Right renal pelvis (tissue), 4 donors: ENCODE measurements at regions not wholly inside any gene's neighbourhood (a gene's known extent, or its start where the extent isn't known, plus 50 kb on each side); places are given as distances from the start of the nearest gene placed in this dataset.
"Not testable (repeated sequence)": the region's sequence is repeated elsewhere in the genome, so short reads cannot be mapped to it uniquely, and the experiment has no call there.

Experiments used
- DNase-seq, 4 donors: peaks; one replicate each; pipeline ENCODE4 v3.0.0-alpha.2; 2013; ENCODE audit warnings: low read depth in 4 of 4, low spot score in 3 of 4, missing footprints in 1 of 4

DNA sequence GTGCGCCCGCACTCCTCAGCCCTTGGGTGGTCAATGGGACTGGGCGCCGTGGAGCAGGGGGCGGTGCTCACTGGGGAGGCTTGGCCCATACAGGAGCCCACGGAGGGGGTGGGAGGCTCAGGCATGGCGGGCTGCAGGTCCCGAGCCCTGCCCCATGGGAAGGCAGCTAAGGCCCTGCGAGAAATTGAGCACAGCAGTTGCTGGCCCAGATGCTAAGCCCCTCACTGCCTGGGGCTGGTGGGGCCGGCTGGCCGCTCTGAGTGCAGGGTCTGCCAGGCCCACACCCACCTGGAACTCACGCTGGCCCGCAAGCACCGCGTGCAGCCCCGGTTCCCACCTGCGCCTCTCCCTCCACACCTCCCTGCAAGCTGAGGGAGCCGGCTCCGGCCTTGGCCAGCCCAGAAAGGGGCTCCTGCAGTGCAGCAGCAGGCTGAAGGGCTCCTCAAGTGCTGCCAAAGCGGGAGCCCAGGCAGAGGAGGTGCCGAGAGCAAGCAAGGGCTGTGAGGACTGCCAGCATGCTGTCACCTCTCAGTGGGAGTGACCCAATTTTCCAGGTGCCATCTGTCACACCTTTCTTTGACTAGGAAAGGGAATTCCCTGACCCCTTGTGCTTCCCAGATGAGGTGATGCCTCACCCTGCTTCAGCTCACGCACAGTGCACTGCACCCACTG is 642.3 kb upstream of the SYNCRIP start:
- not testable (repeated sequence) for DNase-seq

DNA sequence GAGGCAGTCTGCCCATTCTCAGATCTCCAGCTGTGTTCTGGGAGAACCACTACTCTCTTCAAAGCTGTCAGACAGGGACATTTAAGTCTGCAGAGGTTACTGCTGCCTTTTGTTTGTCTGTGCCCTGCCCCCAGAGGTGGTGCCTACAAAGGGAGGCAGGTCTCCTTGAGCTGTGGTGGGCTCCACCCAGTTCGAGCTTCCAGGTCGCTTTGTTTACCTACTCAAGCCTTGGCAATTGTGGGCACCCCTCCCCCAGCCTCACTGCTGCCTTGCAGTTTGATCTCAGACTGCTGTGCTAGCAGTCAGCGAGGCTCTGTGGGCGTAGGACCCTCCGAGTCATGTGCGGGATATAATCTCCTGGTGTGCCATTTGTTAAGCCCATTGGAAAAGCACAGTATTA is 640.9 kb upstream of the SYNCRIP start:
- DNase-seq = not testable (repeated sequence)

DNA sequence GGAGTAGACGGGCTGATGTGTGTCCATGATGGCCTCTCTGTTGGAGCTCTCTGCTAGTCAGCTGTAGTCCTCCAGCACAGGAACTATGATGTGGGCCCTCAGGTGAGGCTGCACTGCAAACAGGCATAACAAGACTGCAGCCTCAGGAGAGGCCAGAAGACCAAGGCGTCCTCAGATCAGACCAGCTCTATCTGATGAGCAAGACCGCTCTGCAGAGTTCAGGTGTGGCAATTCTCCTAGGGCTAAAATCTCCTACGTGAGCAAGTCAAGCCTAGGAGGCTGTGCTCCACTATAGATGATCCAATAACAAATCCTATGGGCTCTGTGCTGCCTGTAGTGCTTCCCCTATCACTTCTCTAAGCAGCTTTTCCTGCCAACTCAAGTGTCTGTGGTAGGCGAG is 633.4 kb upstream of the SYNCRIP start:
- no peak for DNase-seq

DNA sequence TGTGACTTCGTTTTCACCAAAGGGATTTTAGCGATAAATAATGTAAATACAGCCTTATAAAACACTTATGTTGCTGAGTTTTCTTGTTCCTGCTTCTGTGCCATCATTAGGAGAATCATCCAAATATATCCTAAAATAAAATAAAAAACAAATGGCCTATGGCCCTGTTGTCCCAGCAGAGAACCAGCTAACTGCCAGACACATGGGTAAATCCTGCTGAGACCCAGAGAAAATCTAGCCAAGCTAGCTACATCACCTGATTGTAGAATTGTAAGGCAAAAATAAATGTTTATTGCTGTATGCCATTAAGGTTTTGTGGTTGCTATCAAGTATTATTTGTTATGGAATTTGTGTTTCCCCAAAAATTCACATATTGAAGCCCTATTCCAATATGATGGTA is 631.2 kb upstream of the SYNCRIP start:
- DNase-seq = no peak

DNA sequence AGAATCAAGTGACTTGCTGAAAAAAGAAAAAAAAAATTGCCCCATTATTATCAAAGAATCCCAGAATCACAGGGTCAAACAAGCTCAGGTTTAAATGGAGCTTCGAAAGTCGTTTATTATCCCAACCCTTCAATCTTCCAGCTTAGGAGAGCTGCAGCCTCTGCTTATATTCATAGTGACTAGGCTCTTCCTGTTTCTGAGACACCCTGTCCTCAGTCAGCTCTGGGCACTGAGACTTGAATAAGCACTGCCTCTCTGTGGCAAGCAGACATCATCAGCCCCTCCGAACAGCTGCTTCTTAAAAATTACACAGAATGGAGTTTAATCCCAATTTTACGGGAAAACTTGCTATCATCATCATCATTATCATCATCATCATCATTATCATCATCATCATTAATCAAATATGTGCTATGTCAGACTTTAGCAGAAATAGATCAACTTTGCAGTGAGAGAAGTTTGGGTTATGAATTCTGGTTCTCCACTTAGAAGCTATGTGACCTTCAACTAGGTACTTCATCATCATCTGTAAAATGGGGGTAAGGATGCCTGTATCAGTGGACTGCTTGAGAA is 614.0 kb upstream of the SYNCRIP start:
- DNase-seq = no peak

DNA sequence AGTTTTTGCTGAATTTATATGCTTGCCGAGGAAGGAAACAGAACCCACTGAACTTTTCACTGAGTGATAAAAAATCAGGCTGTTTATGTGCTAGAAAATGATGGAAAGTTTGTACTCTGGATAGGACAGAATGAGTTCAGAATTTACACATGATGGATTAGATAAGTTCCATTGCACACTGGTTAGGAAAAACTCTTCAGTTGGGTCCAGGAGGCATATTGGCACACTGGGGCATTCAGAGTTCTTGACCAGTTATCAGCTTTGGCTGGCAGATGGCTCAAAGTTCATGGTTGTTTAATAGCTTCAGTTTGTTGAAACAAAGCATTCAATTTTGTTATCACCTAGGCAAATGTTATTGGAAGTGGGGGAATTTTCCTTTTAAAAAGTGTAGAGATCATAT is 613.3 kb upstream of the SYNCRIP start:
- DNase-seq = no peak

DNA sequence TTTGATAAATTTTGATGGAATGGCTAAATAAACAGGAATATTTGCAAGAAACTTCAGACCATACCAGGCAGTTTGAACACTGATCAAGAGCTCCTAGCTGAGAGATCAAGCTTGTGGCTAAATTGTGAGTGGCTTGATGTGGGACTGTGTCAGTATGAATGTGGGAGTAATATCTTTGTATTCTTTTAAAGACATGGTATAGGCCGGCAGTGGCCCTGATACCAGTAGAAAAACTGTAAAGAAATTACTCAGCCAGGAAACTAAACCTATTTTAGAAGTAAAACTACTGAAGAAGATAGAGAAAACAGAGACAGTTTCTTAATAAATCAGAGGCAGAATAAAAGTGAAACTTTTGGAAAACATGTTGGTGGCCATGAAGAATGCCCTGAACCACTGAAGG is 608.4 kb upstream of the SYNCRIP start:
- DNase-seq = no peak

DNA sequence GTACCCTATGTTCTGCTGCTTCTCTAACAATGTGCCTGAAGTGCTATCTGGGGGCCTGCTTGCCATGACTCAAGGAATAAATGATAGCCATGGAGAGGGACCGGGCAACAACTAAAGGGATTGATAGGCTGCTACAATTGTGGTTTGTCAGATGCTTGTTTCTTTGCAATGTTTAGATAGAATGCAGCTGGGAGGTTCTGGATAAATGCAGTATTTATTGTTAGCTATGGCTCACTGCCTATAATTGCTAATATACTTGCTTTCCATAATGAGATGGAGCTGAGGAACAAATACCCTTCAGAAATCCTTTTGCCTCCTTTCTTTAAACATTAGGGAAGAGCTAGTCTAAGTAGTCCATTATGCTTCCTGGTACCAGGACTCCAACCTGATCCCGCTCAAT is 575.2 kb upstream of the SYNCRIP start:
- DNase-seq = no peak

DNA sequence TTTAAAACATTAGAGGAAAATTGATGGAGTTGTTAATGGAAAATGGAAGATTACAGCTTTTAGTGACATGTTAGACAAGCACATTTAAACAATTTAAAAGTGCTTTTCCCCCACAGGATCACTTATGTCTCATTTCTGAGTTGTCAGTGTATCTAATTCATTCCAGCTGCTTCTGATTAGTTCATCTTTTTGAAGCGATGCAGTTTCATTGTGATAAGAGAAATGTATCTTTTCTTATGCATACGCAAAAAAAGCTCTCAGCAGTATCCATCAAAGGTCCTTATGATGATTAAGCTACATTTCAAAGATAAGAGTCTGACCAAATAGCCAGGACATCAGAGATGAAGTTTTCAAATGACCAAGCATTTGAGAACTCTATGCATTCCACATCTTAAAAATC is 572.6 kb upstream of the SYNCRIP start:
- DNase-seq = no peak

DNA sequence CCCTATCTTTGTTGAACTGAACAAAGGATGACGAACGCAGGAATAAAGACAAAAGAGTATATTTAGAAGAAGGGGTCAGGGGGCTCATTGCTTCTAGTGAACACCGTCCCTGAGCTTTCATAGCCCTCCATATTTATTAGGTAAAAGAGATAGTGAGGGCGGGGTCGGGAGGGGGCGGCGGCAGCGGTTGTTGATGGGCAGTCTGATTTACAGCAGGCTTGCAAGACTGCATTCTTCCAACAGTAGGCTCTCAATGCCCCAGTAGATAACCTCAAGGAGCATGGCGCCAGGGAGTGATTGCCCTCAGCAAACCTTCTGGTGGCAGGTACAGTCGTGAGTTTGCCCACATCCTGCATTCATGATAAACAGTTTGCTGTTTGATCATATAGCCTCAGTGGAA is 563.3 kb upstream of the SYNCRIP start:
- no peak for DNase-seq

DNA sequence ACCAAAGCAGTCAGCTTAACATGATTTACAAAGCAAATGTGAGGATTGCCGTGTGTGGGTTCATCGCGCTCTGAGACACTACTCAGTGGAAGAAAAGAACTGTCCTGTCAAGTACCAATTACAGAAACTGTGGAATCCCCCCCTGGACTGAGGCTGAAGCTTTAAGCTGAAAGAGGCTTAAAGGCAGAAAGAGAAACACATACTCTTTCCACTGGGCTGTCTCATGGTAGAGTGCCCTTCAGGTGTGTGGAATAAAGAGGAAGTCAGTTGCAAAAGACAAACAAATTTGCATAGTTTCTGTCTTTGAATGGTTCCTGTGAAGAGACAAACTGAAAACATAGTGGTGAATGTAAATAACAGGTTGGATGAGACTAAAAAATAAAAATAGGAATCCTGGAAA is 560.4 kb upstream of the SYNCRIP start:
- no peak for DNase-seq

DNA sequence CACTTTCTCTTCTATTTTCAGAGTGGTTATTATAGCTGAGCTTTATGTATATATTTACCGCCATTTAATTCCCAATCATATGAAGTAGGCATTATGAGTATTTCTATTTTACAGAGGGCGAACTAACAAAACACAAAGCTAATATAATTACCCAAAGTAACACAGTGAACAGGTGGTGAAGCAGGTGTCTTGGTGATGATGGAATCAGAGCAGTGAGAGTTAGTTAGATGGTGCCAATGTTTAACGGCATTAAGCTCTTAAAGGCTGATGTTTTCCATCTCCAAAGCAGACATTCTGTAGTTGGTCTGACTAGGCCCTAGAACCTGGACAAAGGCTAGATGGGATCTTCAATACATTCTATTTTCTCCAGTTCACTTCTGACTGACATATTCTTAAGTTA is 551.1 kb upstream of the SYNCRIP start:
- no peak for DNase-seq

DNA sequence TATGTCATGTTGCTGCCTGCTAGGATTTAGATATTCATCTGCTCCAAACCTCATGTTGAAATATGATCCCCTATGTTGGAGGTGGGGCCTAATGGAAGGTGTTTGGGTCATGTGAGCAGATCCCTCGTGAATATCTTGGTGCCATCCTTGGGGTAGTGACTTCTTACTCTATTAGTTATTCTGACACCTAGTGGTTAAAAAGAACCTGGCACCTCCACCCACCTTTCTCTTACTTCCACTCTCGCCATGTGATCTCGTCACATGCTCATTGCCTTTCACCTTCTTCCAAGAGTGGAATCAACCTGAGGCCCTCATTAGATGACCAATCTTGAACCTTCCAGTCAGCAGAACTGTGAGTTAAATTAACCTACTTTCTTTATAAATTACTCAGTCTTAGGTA is 549.4 kb upstream of the SYNCRIP start:
- DNase-seq = no peak

DNA sequence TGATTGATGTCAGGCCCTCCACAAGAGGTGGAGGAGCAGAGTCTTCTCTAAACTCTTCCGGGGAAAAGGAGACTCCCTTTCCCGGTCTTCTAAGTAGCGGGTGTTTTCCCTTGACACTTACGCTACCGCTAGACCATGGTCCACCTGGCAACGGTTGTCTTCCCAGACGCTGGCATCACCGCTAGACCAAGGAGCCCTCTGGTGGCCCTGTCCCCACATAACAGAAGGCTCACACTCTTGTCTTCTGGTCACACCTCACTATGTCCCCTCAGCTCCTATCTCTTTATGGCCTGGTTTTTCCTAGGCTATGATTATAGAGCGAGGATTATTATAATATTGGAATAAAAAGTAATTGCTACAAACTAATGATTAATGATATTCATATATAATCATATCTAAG is 532.5 kb upstream of the SYNCRIP start:
- DNase-seq = not testable (repeated sequence)

DNA sequence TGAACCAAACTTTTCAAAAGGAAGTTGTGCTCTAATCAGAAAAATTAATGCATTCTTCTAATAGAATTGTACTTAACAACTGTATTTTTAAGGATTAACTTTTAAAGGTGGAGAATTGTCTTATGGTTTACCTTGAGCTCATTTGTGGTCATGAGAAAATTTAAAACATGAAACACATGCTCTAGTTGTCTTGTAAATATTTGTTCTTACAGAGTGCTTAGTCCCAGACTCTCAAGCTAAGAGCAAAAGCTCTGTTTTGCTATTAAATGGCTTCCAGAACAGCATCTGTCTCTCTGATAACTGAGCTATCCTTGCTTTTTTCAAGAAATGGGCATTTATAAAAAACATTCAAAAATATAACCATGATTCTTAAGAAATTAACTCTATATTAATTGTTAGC is 512.2 kb upstream of the SYNCRIP start:
- DNase-seq = no peak

DNA sequence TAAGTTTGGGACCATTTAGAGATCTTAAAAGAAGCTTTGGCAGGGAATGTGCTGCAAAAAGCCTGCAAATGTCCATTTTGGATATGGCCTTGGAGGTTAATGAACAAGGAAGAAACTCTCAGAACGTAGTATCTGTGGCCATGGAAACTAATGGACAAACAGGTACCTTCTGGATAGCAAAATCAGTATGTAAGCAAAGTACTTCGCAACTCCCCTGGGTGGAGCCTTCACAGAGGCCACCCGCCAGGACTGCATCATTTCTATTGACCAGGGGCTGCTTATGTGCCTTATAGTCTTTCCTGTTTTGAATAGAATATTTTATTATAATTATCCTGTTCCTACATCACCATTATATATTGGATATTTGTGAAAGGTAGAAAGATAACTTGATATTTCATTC is 510.8 kb upstream of the SYNCRIP start:
- no peak for DNase-seq

DNA sequence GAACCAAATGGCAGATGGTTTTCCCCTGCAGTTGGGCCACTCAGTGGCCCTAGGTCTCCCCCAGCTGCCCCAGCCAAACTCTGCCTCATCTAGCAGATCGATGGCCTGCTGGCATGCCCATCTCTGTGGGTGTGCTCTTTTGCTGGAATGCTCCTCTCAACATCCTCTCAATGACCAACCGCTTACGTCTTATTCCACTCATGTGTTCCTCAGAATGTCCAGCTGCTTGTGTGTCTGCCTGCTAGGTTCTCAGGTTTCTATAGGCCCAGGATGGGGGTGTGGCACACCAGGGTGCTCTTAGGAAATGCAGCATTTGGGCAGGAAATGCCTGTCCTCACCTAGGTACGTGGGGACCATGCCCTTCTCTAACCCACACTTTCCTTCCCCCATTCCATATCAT is 509.9 kb upstream of the SYNCRIP start:
- no peak for DNase-seq

DNA sequence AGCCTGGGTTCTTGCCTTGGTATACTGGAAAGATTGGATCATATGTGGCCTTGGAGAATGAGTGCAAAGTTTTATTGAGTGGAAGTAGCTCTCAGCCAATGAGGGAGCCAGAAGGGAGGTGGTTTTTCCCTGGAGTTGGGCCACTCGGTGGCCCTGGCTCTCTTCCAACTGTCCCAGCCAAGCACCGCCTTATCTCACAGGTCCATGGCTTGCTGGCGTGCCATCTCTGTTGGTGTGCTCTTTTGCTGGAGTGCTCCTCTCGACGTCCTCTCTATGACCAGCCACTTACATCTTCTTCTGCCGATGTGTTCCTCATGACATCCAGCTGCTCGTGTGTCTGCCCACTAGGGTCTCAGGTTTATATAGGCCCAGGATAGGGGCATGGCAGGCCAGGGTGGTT is 505.9 kb upstream of the SYNCRIP start:
- no peak for DNase-seq

DNA sequence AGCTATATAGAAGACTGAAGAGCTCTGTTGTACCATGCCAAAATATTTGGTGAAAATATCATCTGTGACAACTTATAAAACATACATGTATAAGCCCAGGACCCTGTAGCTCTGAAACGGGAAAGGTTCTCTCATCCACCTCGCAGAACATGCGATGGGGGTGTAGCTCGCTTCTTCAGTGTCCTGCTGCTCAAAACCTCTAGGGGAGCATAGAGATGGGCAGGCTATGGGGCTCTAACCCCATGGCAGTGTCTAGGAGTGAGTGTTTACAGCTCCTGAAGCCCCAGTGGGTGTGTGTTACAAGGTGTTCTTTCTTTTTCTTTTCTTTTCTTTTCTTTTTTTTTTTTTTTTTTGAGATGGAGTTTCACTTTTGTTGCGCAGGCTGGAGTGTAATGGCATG is 505.2 kb upstream of the SYNCRIP start:
- no peak for DNase-seq

DNA sequence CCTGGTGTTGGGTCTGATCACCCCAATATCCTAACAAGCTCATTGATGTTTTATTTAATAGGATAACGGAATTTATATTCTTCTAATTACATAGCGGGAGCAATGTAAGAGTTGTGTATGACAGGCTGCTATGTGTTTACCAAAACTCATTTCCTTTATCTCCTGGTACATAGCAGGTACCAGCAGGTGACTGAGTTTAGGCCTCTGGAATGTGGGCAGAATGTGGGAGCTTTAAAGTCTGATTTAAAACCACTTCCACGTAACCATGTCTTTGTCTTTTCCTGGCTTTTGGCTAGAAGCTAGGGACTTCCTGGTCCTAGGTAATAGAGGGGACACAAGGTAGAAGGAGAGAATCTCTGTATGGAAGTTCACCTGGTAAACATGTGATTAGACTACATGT is 504.6 kb upstream of the SYNCRIP start:
- no peak for DNase-seq

DNA sequence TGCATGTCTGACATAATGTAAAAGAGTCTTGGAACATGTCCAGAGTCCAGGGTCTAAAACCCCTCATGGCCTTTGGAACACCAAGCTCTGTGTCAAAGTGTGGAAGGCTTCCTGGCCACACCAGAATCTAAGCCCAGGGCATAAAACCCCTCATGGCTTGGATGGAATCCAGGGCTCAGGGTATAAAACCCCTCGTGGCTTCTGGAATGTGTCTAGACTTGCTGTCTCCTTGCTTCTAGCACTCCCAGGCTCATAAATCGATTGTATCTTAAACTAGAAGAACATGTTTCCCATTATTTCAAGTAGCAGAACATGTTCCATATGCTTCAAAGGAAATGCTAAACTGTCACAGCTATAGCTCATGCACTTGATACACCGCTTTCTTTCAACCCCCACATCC is 504.1 kb upstream of the SYNCRIP start:
- DNase-seq = peak; percentile 16 to 40 (median 24)

DNA sequence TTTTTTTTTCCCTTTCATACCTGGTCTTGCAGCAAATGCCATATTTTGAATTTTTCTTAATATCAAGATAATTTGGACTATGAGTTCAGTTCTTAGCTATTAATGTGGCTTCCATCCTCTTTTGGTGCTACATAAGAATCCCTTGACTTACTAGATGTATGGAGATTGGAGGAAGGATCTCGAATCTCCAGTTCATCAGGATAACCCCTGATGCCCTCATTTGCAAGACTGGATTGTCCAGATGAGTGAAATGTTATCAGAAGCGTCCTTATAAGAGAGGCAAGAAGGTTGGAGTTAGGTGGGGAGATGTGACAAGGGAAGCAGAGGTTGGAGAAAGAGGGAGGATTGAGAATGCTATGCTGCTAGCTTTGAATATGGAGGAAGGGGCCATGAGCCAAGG is 499.6 kb upstream of the SYNCRIP start:
- no peak for DNase-seq
